ENCODE measurements at regions not wholly inside any gene's neighbourhood (a gene's known extent, or its start where the extent isn't known, plus 50 kb on each side); places are given as distances from the start of the nearest gene placed in this dataset.

GRCh38 chr3:59213860-59214259 is 164.0 kb upstream of the CFAP20DC start:
- TF ChIP-seq CTCF (IDR thresholded peaks at IDR 0.05) (no peak), POLR2A (IDR thresholded peaks at IDR 0.05) (no peak)
- Histone ChIP-seq H3K27ac (no peak overlapping the region), H3K36me3 (replicated peaks in 1 of 2) (no peaks in the 10 kb centered on the region), H3K4me3 (no peak overlapping the region), H3K4me1 (replicated peaks in 1 of 2) (no peaks in the 10 kb centered on the region), H3K27me3 (no peaks in the 10 kb centered on the region), H3K9me3 (replicated peaks in 1 of 3) (no peaks in the 10 kb centered on the region)
- intact Hi-C loops (cut with DNase I) = no loop called here
- DNase-seq = no peak

- TF ChIP-seq POLR2A (IDR thresholded peaks at IDR 0.05) = no peak
- peak; percentile 49 to 70 (median 66) for TF ChIP-seq CTCF (IDR thresholded peaks at IDR 0.05)
- H3K9me3 ChIP-seq (replicated peaks in 1 of 3) = no peaks in the 10 kb centered on the region
- no peaks in the 10 kb centered on the region for H3K36me3 ChIP-seq (replicated peaks in 1 of 2)
- H3K4me3 ChIP-seq = no peak overlapping the region
- no peak for DNase-seq
- no peaks in the 10 kb centered on the region for H3K27me3 ChIP-seq
- intact Hi-C loops (cut with DNase I) = no loop called here
- no peak overlapping the region for H3K27ac ChIP-seq
- H3K4me1 ChIP-seq (replicated peaks in 1 of 2) = no peaks in the 10 kb centered on the region
Observed at GRCh38 chr3:59212128-59212779, 162.4 kb upstream of the CFAP20DC start.

- intact Hi-C loops (cut with DNase I) = no loop called here
- Histone ChIP-seq H3K36me3 (replicated peaks in 1 of 2) (no peaks in the 10 kb centered on the region), H3K27ac (no peak overlapping the region), H3K9me3 (replicated peaks in 1 of 3) (no peaks in the 10 kb centered on the region), H3K4me1 (replicated peaks in 1 of 2) (no peaks in the 10 kb centered on the region), H3K27me3 (peaks cover 3% of the 10 kb centered on the region), H3K4me3 (no peak overlapping the region)
- 41 to 60% (median 52%) methylated on average over 2 of the region's 2 CpGs for WGBS, 4 donors
- DNase-seq = no peak
- no peak for TF ChIP-seq POLR2A (IDR thresholded peaks at IDR 0.05)
- TF ChIP-seq CTCF (IDR thresholded peaks at IDR 0.05) = no peak
Observed at GRCh38 chr3:59210260-59210659, 160.4 kb upstream of the CFAP20DC start.

- no peak overlapping the region for H3K4me3 ChIP-seq
- no peaks in the 10 kb centered on the region for H3K36me3 ChIP-seq (replicated peaks in 1 of 2)
- DNase-seq = no peak
- H3K27ac ChIP-seq = no peak overlapping the region
- no peaks in the 10 kb centered on the region for H3K27me3 ChIP-seq
- H3K4me1 ChIP-seq (replicated peaks in 1 of 2) = no peaks in the 10 kb centered on the region
- intact Hi-C loops (cut with DNase I) = no loop called here
- H3K9me3 ChIP-seq (replicated peaks in 1 of 3) = no peaks in the 10 kb centered on the region
- TF ChIP-seq POLR2A (IDR thresholded peaks at IDR 0.05) (no peak), CTCF (IDR thresholded peaks at IDR 0.05) (no peak)
Observed at GRCh38 chr3:59192473-59192872, 142.6 kb upstream of the CFAP20DC start.
